Panc1 (cell line): ENCODE measurements at regions not wholly inside any gene's neighbourhood (a gene's known extent, or its start where the extent isn't known, plus 50 kb on each side); places are given as distances from the start of the nearest gene placed in this dataset.

ENCODE experiments used
- ATAC-seq: fragments of 200-7000 bp; cut with Tn5 transposase; 2 replicates; pipeline ENCODE4 v1.9.1; 2020; ENCODE audit warnings: mild to moderate bottlenecking, moderate library complexity
- BruUV-seq: library from RNA; stranded (reverse); fragments of 400-500 nt; replicated peaks from 2 replicates; lab custom pipeline; 2021; lab: Mats Ljungman, UMichigan
- CTCF ChIA-PET: fragments of 300-600 bp; sonication (Branson Sonifier 250); formaldehyde crosslinking; loops from one replicate; lab custom pipeline; 2022; ENCODE audit warnings: antibody characterized with exemption; lab: Charles Lee
- POLR2A ChIA-PET: fragments of 300-600 bp; sonication (Branson Sonifier 250); formaldehyde crosslinking; loops from one replicate; lab custom pipeline; 2022; ENCODE audit warnings: antibody characterized with exemption; lab: Charles Lee
- DNase-seq: peaks from one replicate; pipeline ENCODE4 v3.0.0-alpha.2; 2010; ENCODE audit warnings: low read depth, low spot score
- H3K27ac ChIP-seq: 2 replicates; pipeline ENCODE4 v1.5.1; 2011; ENCODE audit warnings: mild to moderate bottlenecking, low read length, inconsistent platforms
- H3K27me3 ChIP-seq: fragments of 200-500 bp; sonication (Bioruptor generic); 2 replicates; pipeline ENCODE4 v1.6.0; 2014; ENCODE audit warnings: low read length, inconsistent platforms; ENCODE audit not compliant: control insufficient read depth, insufficient read depth
- H3K36me3 ChIP-seq: fragments of 200-500 bp; sonication (Bioruptor generic); 2 replicates; pipeline ENCODE4 v1.5.1; 2014; ENCODE audit warnings: inconsistent platforms, mild to moderate bottlenecking, low read length, moderate library complexity; ENCODE audit not compliant: control insufficient read depth, insufficient read depth
- H3K4me1 ChIP-seq: 2 replicates; pipeline ENCODE4 v1.5.1; 2011; ENCODE audit warnings: inconsistent platforms, mild to moderate bottlenecking, low read length, moderate library complexity; ENCODE audit not compliant: control insufficient read depth, insufficient read depth
- H3K4me3 ChIP-seq, 2 experiments: 2 replicates each; pipeline ENCODE4 v1.5.1; 2011 to 2012; ENCODE audit warnings: low read depth in 2 of 2, low read length in 2 of 2, mild to moderate bottlenecking in 2 of 2, inconsistent platforms in 1 of 2, moderate library complexity in 1 of 2
- H3K9me3 ChIP-seq: fragments of 200-500 bp; sonication (Bioruptor generic); 2 replicates; pipeline ENCODE4 v1.5.1; 2014; ENCODE audit warnings: low read depth, mild to moderate bottlenecking, inconsistent platforms, low read length, moderate library complexity; ENCODE audit not compliant: control insufficient read depth, insufficient read depth
- POLR2AphosphoS5 ChIP-seq: IDR thresholded peaks from 2 replicates; pipeline ENCODE4 v1.6.1; 2012; ENCODE audit warnings: mild to moderate bottlenecking, low read depth, low read length, moderate library complexity
- REST ChIP-seq, 2 experiments: IDR thresholded peaks; 2 replicates each; pipeline ENCODE4 v1.6.1; 2011 to 2012; ENCODE audit warnings: low read depth in 2 of 2, control low read depth in 1 of 2, low read length in 1 of 2, mild to moderate bottlenecking in 1 of 2, moderate library complexity in 1 of 2; ENCODE audit not compliant: insufficient read depth in 1 of 2
- SIN3A ChIP-seq: IDR thresholded peaks from 2 replicates; pipeline ENCODE4 v1.6.1; 2012; ENCODE audit warnings: low read depth, mild to moderate bottlenecking, low read length, moderate library complexity, borderline replicate concordance; ENCODE audit not compliant: insufficient read depth
- TCF7L2 ChIP-seq: IDR thresholded peaks from 2 replicates; pipeline ENCODE4 v1.6.1; 2011; ENCODE audit warnings: mild to moderate bottlenecking, low read depth, low read length, inconsistent platforms
- in situ Hi-C: cut with HindIII; loops from 2 replicates; pipeline ENCODE4 v1.10.0; 2016; ENCODE audit warnings: low sequenced_read_pairs, low pct_unique_long_range_greater_than_20kb
- intact Hi-C: fragments of 100-400 bp; cut with micrococcal nuclease; formaldehyde crosslinking; loops from one replicate; pipeline ENCODE4 v1.10.0; 2022; ENCODE audit not compliant: unreplicated experiment
- TF ChIP-seq, protein P1 (sequence below): fragments of 450-650 bp; IDR thresholded peaks from 2 replicates; pipeline ENCODE4 v1.5.1; 2017; ENCODE audit warnings: mild to moderate bottlenecking

DNA sequence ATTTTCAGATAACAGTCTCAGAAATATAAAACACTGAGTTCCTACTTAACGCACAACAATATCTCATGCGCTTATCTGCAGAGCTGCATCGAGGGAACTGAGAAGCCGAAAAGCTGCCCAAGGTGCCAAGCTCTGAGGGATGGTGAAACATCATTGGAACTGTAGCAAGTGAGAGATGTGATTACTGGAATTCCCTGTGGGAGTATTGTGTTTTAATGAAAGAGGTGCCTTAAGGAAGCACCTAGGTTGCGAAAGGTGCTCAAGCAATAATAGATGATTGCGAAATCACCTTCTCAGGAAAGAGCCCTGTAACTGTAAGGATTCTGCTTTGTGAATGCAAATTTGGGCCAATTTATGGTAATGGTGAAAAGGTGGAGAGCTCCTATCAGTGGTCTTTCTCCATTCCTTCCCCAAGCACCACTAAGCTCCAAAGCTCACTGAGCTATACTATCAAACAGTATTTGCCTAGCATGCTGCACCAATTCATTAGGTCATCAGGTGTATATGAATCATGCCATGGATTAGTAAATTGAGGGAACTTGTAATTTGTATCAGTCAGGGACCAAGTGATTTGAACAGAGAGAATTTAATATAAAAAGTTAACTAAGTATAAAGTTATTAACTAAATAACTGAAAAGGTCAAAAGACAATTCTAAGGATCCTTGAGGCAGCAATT, 59.0 kb upstream of the ATP8A1 start:
- H3K9me3 ChIP-seq = no peaks in the 10 kb centered on the region
- CTCF ChIA-PET = no interaction called here
- intact Hi-C loops = no loop called here
- H3K4me1 ChIP-seq = no peaks in the 10 kb centered on the region
- H3K27ac ChIP-seq = no peak overlapping the region
- H3K36me3 ChIP-seq = no peaks in the 10 kb centered on the region
- no TSS peak for BruUV-seq
- H3K27me3 ChIP-seq = no peaks in the 10 kb centered on the region
- TF ChIP-seq TCF7L2 (no peak), POLR2AphosphoS5 (no peak), REST (IDR thresholded peaks at IDR 0.05; ENCODE audit: insufficient read depth in 1 of 2, low read depth in 2 of 2, low read length in 1 of 2) (no peak), SIN3A (no peak)
- TF ChIP-seq, protein P1, sequence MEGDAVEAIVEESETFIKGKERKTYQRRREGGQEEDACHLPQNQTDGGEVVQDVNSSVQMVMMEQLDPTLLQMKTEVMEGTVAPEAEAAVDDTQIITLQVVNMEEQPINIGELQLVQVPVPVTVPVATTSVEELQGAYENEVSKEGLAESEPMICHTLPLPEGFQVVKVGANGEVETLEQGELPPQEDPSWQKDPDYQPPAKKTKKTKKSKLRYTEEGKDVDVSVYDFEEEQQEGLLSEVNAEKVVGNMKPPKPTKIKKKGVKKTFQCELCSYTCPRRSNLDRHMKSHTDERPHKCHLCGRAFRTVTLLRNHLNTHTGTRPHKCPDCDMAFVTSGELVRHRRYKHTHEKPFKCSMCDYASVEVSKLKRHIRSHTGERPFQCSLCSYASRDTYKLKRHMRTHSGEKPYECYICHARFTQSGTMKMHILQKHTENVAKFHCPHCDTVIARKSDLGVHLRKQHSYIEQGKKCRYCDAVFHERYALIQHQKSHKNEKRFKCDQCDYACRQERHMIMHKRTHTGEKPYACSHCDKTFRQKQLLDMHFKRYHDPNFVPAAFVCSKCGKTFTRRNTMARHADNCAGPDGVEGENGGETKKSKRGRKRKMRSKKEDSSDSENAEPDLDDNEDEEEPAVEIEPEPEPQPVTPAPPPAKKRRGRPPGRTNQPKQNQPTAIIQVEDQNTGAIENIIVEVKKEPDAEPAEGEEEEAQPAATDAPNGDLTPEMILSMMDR = no peak
- POLR2A ChIA-PET = no interaction called here
- in situ Hi-C loops = no loop called here
- DNase-seq = no peak
- H3K4me3 ChIP-seq = no peak overlapping the region
- no peak for ATAC-seq

GRCh38 chr4:42713391-42713790, 56.5 kb upstream of the ATP8A1 start:
- ChIA-PET CTCF (no interaction called here), POLR2A (no interaction called here)
- no peak for ATAC-seq
- Histone ChIP-seq H3K9me3 (no peaks in the 10 kb centered on the region), H3K36me3 (no peaks in the 10 kb centered on the region), H3K27ac (no peak overlapping the region), H3K4me3 (no peak overlapping the region), H3K27me3 (no peaks in the 10 kb centered on the region), H3K4me1 (no peaks in the 10 kb centered on the region)
- no peak for DNase-seq
- TF ChIP-seq TCF7L2 (no peak), REST (IDR thresholded peaks at IDR 0.05; ENCODE audit: insufficient read depth in 1 of 2, low read depth in 2 of 2, low read length in 1 of 2) (no peak), POLR2AphosphoS5 (no peak), SIN3A (no peak)
- TF ChIP-seq, protein P1 = no peak
- intact Hi-C loops (no loop called here), in situ Hi-C loops (no loop called here)
- BruUV-seq = no TSS peak
